SK-N-SH (cell line): ENCODE measurements at regions not wholly inside any gene's neighbourhood (a gene's known extent, or its start where the extent isn't known, plus 50 kb on each side); places are given as distances from the start of the nearest gene placed in this dataset.
"Not testable (repeated sequence)": the region's sequence is repeated elsewhere in the genome, so short reads cannot be mapped to it uniquely, and the experiment has no call there.

Experiments used
- CTCF ChIA-PET: fragments of 300-600, 350-600 bp; formaldehyde crosslinking; extraction: SDS; loops from one replicate; lab custom pipeline; 2021; lab: Yijun Ruan, JAX
- POLR2A ChIA-PET: fragments of 350-600 bp; sonication (Branson Sonifier 250); formaldehyde crosslinking; extraction: SDS; loops from one replicate; lab custom pipeline; 2020; ENCODE audit warnings: antibody characterized with exemption, inconsistent platforms; lab: Yijun Ruan, JAX
- DNase-seq: peaks from one replicate; pipeline ENCODE4 v3.0.0; 2012
- H2AFZ ChIP-seq: fragments of 200-600 bp; sonication (generic); 2 replicates; pipeline ENCODE4 v1.8.1; 2016; ENCODE audit warnings: antibody characterized with exemption, mild to moderate bottlenecking, low read depth
- H3F3A ChIP-seq: fragments of 200-600 bp; sonication (generic); replicated peaks from 2 replicates; pipeline ENCODE3; 2016; ENCODE audit warnings: antibody characterized with exemption, mild to moderate bottlenecking; ENCODE audit not compliant: insufficient read depth
- H3K27ac ChIP-seq, 2 experiments: fragments of 200-500 bp in 1 of 2; fragments of 200-600 bp in 1 of 2; sonication (Bioruptor generic) in 1 of 2; sonication (generic), shearing (Covaris generic) in 1 of 2; 2 replicates each; pipeline versions ENCODE4 v1.5.1 to v1.6.1; 2014 to 2016; ENCODE audit warnings: low read depth in 2 of 2, inconsistent platforms in 1 of 2, low read length in 1 of 2, mild to moderate bottlenecking in 1 of 2, mixed read lengths in 1 of 2
- H3K27me3 ChIP-seq: fragments of 200-600 bp; sonication (generic), shearing (Covaris generic); 2 replicates; pipeline ENCODE4 v1.6.1; 2016; ENCODE audit warnings: mixed run types; ENCODE audit not compliant: insufficient read depth
- H3K36me3 ChIP-seq, 2 experiments: fragments of 200-500 bp in 1 of 2; fragments of 200-600 bp in 1 of 2; sonication (Bioruptor generic) in 1 of 2; sonication (generic) in 1 of 2; replicated peaks in 1 of 2; 2 replicates each; pipeline versions ENCODE3 to v1.5.1; 2014 to 2016; ENCODE audit warnings: low read length in 1 of 2, mild to moderate bottlenecking in 1 of 2; ENCODE audit not compliant: insufficient read depth in 2 of 2, control insufficient read depth in 1 of 2
- H3K4me1 ChIP-seq, 2 experiments: fragments of 200-500 bp in 1 of 2; fragments of 200-600 bp in 1 of 2; sonication (Bioruptor generic) in 1 of 2; sonication (generic), shearing (Covaris generic) in 1 of 2; 2 replicates each; pipeline versions ENCODE4 v1.5.1 to v1.6.1; 2014 to 2016; ENCODE audit warnings: low read depth in 1 of 2, low read length in 1 of 2, mixed run types in 1 of 2; ENCODE audit not compliant: insufficient read depth in 2 of 2, control insufficient read depth in 1 of 2
- H3K4me2 ChIP-seq: fragments of 200-600 bp; sonication (generic), shearing (Covaris generic); 2 replicates; pipeline ENCODE4 v1.6.1; 2017; ENCODE audit warnings: mixed run types
- H3K4me3 ChIP-seq, 2 experiments: fragments of 200-500 bp in 1 of 2; fragments of 200-600 bp in 1 of 2; sonication (Bioruptor generic) in 1 of 2; sonication (generic), shearing (Covaris generic) in 1 of 2; 2 replicates each; pipeline versions ENCODE4 v1.5.1 to v1.8.1; 2014 to 2016; ENCODE audit warnings: low read depth in 2 of 2, inconsistent platforms in 1 of 2, low read length in 1 of 2, mild to moderate bottlenecking in 1 of 2, mixed read lengths in 1 of 2, moderate library complexity in 1 of 2
- H3K79me2 ChIP-seq: fragments of 200-600 bp; sonication (generic); 2 replicates; pipeline ENCODE4 v1.8.1; 2017; ENCODE audit warnings: mild to moderate bottlenecking; ENCODE audit not compliant: insufficient read depth
- H3K9ac ChIP-seq: fragments of 200-600 bp; sonication (generic); 2 replicates; pipeline ENCODE4 v1.6.1; 2017; ENCODE audit warnings: mixed run types
- H3K9me2 ChIP-seq: fragments of 200-600 bp; sonication (generic); 2 replicates; pipeline ENCODE4 v1.6.1; 2017; ENCODE audit warnings: mixed run types
- H3K9me3 ChIP-seq: fragments of 200-600 bp; sonication (generic); 2 replicates; pipeline ENCODE4 v1.6.1; 2017; ENCODE audit warnings: mixed run types, mild to moderate bottlenecking, moderate library complexity
- H4K20me1 ChIP-seq: fragments of 200-600 bp; sonication (generic); 2 replicates; pipeline ENCODE4 v1.6.1; 2017; ENCODE audit warnings: mild to moderate bottlenecking, mixed run types; ENCODE audit not compliant: insufficient read depth
- EZH2phosphoT487 ChIP-seq: fragments of 200-600 bp; sonication (generic); IDR thresholded peaks from 2 replicates; pipeline ENCODE4 v1.6.1; 2017; ENCODE audit warnings: low read depth, mixed run types, mild to moderate bottlenecking, antibody characterized with exemption, moderate library complexity, borderline replicate concordance
- FOXM1 ChIP-seq: IDR thresholded peaks from 2 replicates; pipeline ENCODE4 v1.4.0; 2012; ENCODE audit warnings: low read depth, mild to moderate bottlenecking
- JUND ChIP-seq: IDR thresholded peaks from 2 replicates; pipeline ENCODE4 v1.4.0; 2012
- MEF2A ChIP-seq: IDR thresholded peaks from 2 replicates; pipeline ENCODE4 v1.4.0; 2012; ENCODE audit warnings: low read depth, borderline replicate concordance
- MXI1 ChIP-seq: IDR thresholded peaks from 2 replicates; pipeline ENCODE4 v1.6.1; 2012; ENCODE audit warnings: mild to moderate bottlenecking, low read depth, low read length, improper control_type of control experiment
- NFIC ChIP-seq: IDR thresholded peaks from 2 replicates; pipeline ENCODE4 v1.4.0; 2012; ENCODE audit warnings: borderline replicate concordance
- POLR2AphosphoS5 ChIP-seq: IDR thresholded peaks from 2 replicates; pipeline ENCODE4 v1.6.1; 2012; ENCODE audit warnings: low read depth, low read length
- SMC3 ChIP-seq: IDR thresholded peaks from 2 replicates; pipeline ENCODE4 v1.6.1; 2012; ENCODE audit warnings: low read depth, low read length, improper control_type of control experiment
- TCF12 ChIP-seq: IDR thresholded peaks from 2 replicates; pipeline ENCODE4 v1.4.0; 2012
- TEAD4 ChIP-seq: IDR thresholded peaks from 2 replicates; pipeline ENCODE4 v1.4.0; 2012; ENCODE audit warnings: mild to moderate bottlenecking, borderline replicate concordance; ENCODE audit not compliant: insufficient read depth
- WGBS: methylation state at CpG from one replicate; pipeline ENCODE4 v1.1.6; 2017; ENCODE audit warnings: low lambda C conversion rate; 5-methylcytosine and 5-hydroxymethylcytosine counted together
- TF ChIP-seq, protein P1 (sequence below): fragments of 200-600 bp; sonication (generic); IDR thresholded peaks from 2 replicates; pipeline ENCODE4 v1.6.1; 2017; ENCODE audit warnings: antibody characterized with exemption, mild to moderate bottlenecking, moderate library complexity
- TF ChIP-seq, protein P2 (sequence below): fragments of 150-350 bp; IDR thresholded peaks from 2 replicates; pipeline ENCODE4 v1.6.1; 2017; ENCODE audit warnings: antibody characterized with exemption, low read length, low read depth, borderline replicate concordance

DNA sequence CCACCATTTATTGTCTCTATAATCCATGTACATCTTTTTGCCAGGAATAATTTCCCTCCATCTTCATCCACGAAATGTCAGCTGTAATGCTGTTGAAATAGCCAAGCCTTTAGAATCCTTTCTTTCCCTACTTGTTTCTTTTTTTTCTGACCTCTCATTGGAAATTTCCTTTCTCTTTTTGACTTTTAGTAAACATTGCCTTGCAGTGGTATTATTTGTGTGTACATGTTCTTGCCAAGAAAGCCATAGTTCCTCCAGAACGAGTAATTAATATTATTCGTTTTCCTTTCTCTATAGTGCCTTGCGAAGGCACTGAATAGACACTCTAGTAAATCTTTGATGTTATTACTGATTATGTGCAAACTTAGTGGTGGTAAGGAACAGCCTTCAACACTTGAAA lies 282.2 kb downstream of the GJA1 start:
- DNase-seq = no peak
- Histone ChIP-seq H3K4me3 (no peak overlapping the region), H2AFZ (no peak overlapping the region), H3K27me3 (no peaks in the 10 kb centered on the region), H3K36me3 (no peaks in the 10 kb centered on the region), H3K9ac (no peak overlapping the region), H3K9me2 (no peaks in the 10 kb centered on the region), H3K4me1 (no peaks in the 10 kb centered on the region), H3K27ac (no peak overlapping the region), H3K79me2 (no peaks in the 10 kb centered on the region), H3K9me3 (no peaks in the 10 kb centered on the region), H3F3A (no peaks in the 10 kb centered on the region), H4K20me1 (no peaks in the 10 kb centered on the region), H3K4me2 (no peak overlapping the region)
- CTCF ChIA-PET = no interaction called here
- WGBS = 77% methylated on average over 4 of the region's 4 CpGs
- POLR2A ChIA-PET = no interaction called here
- TF ChIP-seq SMC3 (no peak), FOXM1 (no peak), POLR2AphosphoS5 (no peak), MXI1 (no peak), JUND (no peak), EZH2phosphoT487 (no peak), TCF12 (no peak), NFIC (no peak), MEF2A (no peak), TEAD4 (no peak)
- TF ChIP-seq, protein P1, sequence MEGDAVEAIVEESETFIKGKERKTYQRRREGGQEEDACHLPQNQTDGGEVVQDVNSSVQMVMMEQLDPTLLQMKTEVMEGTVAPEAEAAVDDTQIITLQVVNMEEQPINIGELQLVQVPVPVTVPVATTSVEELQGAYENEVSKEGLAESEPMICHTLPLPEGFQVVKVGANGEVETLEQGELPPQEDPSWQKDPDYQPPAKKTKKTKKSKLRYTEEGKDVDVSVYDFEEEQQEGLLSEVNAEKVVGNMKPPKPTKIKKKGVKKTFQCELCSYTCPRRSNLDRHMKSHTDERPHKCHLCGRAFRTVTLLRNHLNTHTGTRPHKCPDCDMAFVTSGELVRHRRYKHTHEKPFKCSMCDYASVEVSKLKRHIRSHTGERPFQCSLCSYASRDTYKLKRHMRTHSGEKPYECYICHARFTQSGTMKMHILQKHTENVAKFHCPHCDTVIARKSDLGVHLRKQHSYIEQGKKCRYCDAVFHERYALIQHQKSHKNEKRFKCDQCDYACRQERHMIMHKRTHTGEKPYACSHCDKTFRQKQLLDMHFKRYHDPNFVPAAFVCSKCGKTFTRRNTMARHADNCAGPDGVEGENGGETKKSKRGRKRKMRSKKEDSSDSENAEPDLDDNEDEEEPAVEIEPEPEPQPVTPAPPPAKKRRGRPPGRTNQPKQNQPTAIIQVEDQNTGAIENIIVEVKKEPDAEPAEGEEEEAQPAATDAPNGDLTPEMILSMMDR = no peak
- TF ChIP-seq, protein P2, sequence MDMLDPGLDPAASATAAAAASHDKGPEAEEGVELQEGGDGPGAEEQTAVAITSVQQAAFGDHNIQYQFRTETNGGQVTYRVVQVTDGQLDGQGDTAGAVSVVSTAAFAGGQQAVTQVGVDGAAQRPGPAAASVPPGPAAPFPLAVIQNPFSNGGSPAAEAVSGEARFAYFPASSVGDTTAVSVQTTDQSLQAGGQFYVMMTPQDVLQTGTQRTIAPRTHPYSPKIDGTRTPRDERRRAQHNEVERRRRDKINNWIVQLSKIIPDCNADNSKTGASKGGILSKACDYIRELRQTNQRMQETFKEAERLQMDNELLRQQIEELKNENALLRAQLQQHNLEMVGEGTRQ = no peak

DNA sequence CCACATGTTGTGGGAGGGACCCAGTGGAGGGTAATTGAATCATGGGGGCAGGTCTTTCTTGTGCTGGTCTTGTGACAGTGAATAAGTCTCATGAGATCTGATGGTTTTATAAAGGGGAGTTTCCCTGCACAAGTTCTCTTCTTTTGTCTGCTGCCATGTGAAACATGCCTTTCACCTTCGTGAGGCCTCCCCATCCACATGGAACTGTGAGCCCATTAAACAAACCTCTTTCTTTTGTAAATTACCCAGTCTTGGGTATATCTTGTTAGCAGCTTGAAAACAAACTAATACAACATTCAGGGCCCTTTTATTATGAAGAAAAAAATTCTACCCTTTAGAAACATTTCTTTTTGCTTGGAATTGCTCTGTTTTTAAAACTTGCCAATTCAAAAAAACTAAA lies 285.4 kb downstream of the GJA1 start:
- H3K36me3 ChIP-seq, H4K20me1 ChIP-seq, H3K4me2 ChIP-seq, H3K4me1 ChIP-seq, H2AFZ ChIP-seq, H3F3A ChIP-seq, DNase-seq, POLR2A ChIA-PET, H3K27me3 ChIP-seq, H3K4me3 ChIP-seq, H3K27ac ChIP-seq, H3K9ac ChIP-seq, H3K9me3 ChIP-seq, H3K79me2 ChIP-seq, H3K9me2 ChIP-seq: not testable (repeated sequence)
- CTCF ChIA-PET = interaction anchor here (1.4 kb wide), 1 partner anchor 14 kb away, joined by 3 read pairs; no protein-coding TSS in a partner anchor
- whole genome bisulfite sequencing = 67% methylated on average over 1 of the region's 1 CpG
